Brain microvascular endothelial cell (primary cell): ENCODE measurements at regions not wholly inside any gene's neighbourhood (a gene's known extent, or its start where the extent isn't known, plus 50 kb on each side); places are given as distances from the start of the nearest gene placed in this dataset.
"Not testable (repeated sequence)": the region's sequence is repeated elsewhere in the genome, so short reads cannot be mapped to it uniquely, and the experiment has no call there.

Experiments
- DNase-seq: peaks from one replicate; pipeline ENCODE4 v3.0.0-alpha.2; 2020
- H3K27ac ChIP-seq: fragments of 250-450 bp; sonication (Bioruptor Pico); 2 replicates; pipeline ENCODE4 v1.5.1; 2020; ENCODE audit warnings: mild to moderate bottlenecking, moderate library complexity
- H3K27me3 ChIP-seq: fragments of 250-450 bp; sonication (Bioruptor Pico); replicated peaks from 2 replicates; pipeline ENCODE4 v1.5.1; 2020; ENCODE audit warnings: mild to moderate bottlenecking
- H3K36me3 ChIP-seq: fragments of 250-450 bp; sonication (Bioruptor Pico); replicated peaks from 2 replicates; pipeline ENCODE4 v1.5.1; 2020; ENCODE audit warnings: mild to moderate bottlenecking
- H3K4me3 ChIP-seq: 2 replicates; pipeline ENCODE4 v1.5.1; 2011; ENCODE audit warnings: low read depth, mild to moderate bottlenecking, control low read depth, low read length, moderate library complexity
- CTCF ChIP-seq: IDR thresholded peaks from 2 replicates; pipeline ENCODE4 v1.5.1; 2011; ENCODE audit warnings: low read depth, mild to moderate bottlenecking, moderate library complexity, low read length, control low read depth, inconsistent platforms; ENCODE audit errors: missing control alignments
- in situ Hi-C: cut with HindIII; loops from 2 replicates; pipeline ENCODE4 v1.10.0; 2017; ENCODE audit warnings: low sequenced_read_pairs, low pct_ligation_motif_present

GRCh38 chr14:98915625-98916024 lies 356.4 kb downstream of the BCL11B start:
- no peak for DNase-seq
- in situ Hi-C loops = no loop called here
- Histone ChIP-seq H3K27ac (no peak overlapping the region), H3K36me3 (no peaks in the 10 kb centered on the region), H3K27me3 (no peaks in the 10 kb centered on the region), H3K4me3 (no peak overlapping the region)
- no peak for TF ChIP-seq CTCF

GRCh38 chr14:98916036-98916435 lies 356.0 kb downstream of the BCL11B start:
- no peak for DNase-seq
- in situ Hi-C loops = no loop called here
- Histone ChIP-seq H3K27ac (no peak overlapping the region), H3K27me3 (no peaks in the 10 kb centered on the region), H3K4me3 (no peak overlapping the region), H3K36me3 (no peaks in the 10 kb centered on the region)
- no peak for TF ChIP-seq CTCF

- no peaks in the 10 kb centered on the region for H3K36me3 ChIP-seq
- no peak overlapping the region for H3K4me3 ChIP-seq
- no peak overlapping the region for H3K27ac ChIP-seq
- H3K27me3 ChIP-seq = no peaks in the 10 kb centered on the region
- TF ChIP-seq CTCF = no peak
- DNase-seq = no peak
- in situ Hi-C loops = no loop called here
These were observed 355.5 kb downstream of the BCL11B start for GRCh38 chr14:98916476-98916875.

GRCh38 chr14:98919434-98919833 lies 352.6 kb downstream of the BCL11B start:
- in situ Hi-C loops = no loop called here
- DNase-seq = no peak
- TF ChIP-seq CTCF = no peak

GRCh38 chr14:98921306-98921705 lies 350.7 kb downstream of the BCL11B start:
- in situ Hi-C loops, H3K27me3 ChIP-seq, DNase-seq, H3K36me3 ChIP-seq, H3K4me3 ChIP-seq, H3K27ac ChIP-seq: not testable (repeated sequence)

More at GRCh38 chr14:98919434-98919833, 352.6 kb downstream of the BCL11B start:
- no peak overlapping the region for H3K4me3 ChIP-seq
- H3K27me3 ChIP-seq = no peaks in the 10 kb centered on the region
- no peaks in the 10 kb centered on the region for H3K36me3 ChIP-seq
- H3K27ac ChIP-seq = no peak overlapping the region

GRCh38 chr14:98923596-98923995 lies 348.4 kb downstream of the BCL11B start:
- in situ Hi-C loops = no loop called here
- no peak for TF ChIP-seq CTCF
- no peak overlapping the region for H3K27ac ChIP-seq
- H3K27me3 ChIP-seq = no peaks in the 10 kb centered on the region
- no peak overlapping the region for H3K4me3 ChIP-seq
- DNase-seq = no peak
- no peaks in the 10 kb centered on the region for H3K36me3 ChIP-seq

- Histone ChIP-seq H3K36me3 (no peaks in the 10 kb centered on the region), H3K4me3 (no peak overlapping the region), H3K27ac (no peak overlapping the region), H3K27me3 (no peaks in the 10 kb centered on the region)
- no peak for DNase-seq
- in situ Hi-C loops = no loop called here
- no peak for TF ChIP-seq CTCF
These were observed 348.0 kb downstream of the BCL11B start for GRCh38 chr14:98924046-98924445.
